ENCODE measurements at regions not wholly inside any gene's neighbourhood (a gene's known extent, or its start where the extent isn't known, plus 50 kb on each side); places are given as distances from the start of the nearest gene placed in this dataset.

DNA sequence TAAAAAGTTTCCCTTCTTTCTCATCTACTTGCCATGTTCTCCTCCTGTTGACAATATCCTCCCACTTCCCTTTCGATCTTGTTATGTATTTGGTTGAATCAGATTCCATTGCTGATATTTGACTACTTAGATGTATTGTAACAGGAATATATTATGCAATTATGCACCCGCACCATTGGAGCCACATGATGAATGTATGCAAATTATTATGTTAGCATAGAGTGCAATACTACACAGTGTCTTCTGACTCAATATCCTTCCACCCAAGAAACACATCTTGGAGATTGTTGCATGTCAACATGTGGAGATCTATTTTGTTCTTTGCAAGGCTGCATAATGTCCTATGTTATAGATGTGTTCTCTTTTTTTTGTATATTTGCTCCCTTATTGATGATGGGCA, 219.2 kb upstream of the RBFOX1 start:
- Histone ChIP-seq H3K27me3 (ENCODE audit: control insufficient read depth in 1 of 2, insufficient read depth in 2 of 2, low read length in 2 of 2) (no peaks in the 10 kb centered on the region), H3K4me3 (ENCODE audit: low read depth in 1 of 2, low read length in 2 of 2) (no peak overlapping the region), H3K36me3 (ENCODE audit: control insufficient read depth in 1 of 2, insufficient read depth in 2 of 2, low read length in 2 of 2) (no peaks in the 10 kb centered on the region), H3K9me3 (ENCODE audit: control insufficient read depth in 1 of 2, low read length in 2 of 2) (no peaks in the 10 kb centered on the region), H3K9ac (ENCODE audit: low read depth in 1 of 2, low read length in 2 of 2) (no peak overlapping the region), H3K27ac (ENCODE audit: low read depth, low read length) (no peak overlapping the region), H3K4me1 (ENCODE audit: control insufficient read depth in 1 of 2, insufficient read depth in 2 of 2, low read length in 2 of 2) (no peaks in the 10 kb centered on the region)

DNA sequence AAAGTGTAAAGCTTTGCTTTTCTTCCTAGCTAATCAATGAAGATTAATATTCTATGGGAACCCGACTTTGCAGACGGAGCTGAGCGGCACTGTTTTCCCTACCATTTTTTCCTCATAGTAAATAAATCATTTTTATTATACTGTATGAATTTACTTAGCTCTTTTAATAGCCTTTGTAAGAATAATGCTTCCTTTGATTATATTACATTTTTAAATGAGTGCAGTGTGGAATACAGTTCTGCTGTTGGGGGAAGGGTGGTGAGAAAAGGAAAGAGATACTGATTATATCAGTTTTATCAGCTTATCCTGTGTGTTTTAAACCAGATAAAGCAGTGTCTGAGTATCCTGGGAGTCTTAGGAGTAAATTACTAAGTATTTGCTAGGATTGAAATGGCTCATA, 221.4 kb upstream of the RBFOX1 start:
- H3K9ac ChIP-seq (ENCODE audit: low read depth in 1 of 2, low read length in 2 of 2): no peak overlapping the region
- H3K4me3 ChIP-seq (ENCODE audit: low read depth in 1 of 2, low read length in 2 of 2): no peak overlapping the region
- H3K27me3 ChIP-seq (ENCODE audit: control insufficient read depth in 1 of 2, insufficient read depth in 2 of 2, low read length in 2 of 2): no peaks in the 10 kb centered on the region
- no peaks in the 10 kb centered on the region for H3K36me3 ChIP-seq (ENCODE audit: control insufficient read depth in 1 of 2, insufficient read depth in 2 of 2, low read length in 2 of 2)
- no peak overlapping the region for H3K27ac ChIP-seq (ENCODE audit: low read depth, low read length)
- H3K4me1 ChIP-seq (ENCODE audit: control insufficient read depth in 1 of 2, insufficient read depth in 2 of 2, low read length in 2 of 2): no peaks in the 10 kb centered on the region
- H3K9me3 ChIP-seq (ENCODE audit: control insufficient read depth in 1 of 2, low read length in 2 of 2): no peaks in the 10 kb centered on the region

DNA sequence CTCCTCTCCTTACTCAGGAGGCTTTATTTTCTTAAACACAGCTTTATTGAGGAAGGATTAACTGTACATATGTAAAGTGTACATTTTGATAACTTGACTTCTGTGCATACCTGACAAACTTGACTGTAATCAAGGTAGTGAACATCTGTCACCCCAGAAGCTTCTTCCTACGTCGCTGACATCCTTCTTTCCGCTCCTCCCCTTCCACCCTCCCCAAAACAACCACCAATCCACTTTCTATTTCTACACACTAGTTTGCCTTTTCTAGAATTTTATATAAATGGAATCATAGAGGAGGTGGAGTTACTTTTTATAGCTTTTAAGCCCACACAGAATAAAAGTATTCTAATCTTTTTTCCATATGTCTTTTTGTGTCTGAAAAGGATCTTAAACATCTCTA, 225.2 kb upstream of the RBFOX1 start:
- H3K4me1 ChIP-seq (ENCODE audit: control insufficient read depth in 1 of 2, insufficient read depth in 2 of 2, low read length in 2 of 2): no peaks in the 10 kb centered on the region
- H3K27me3 ChIP-seq (ENCODE audit: control insufficient read depth in 1 of 2, insufficient read depth in 2 of 2, low read length in 2 of 2): no peaks in the 10 kb centered on the region
- no peak overlapping the region for H3K4me3 ChIP-seq (ENCODE audit: low read depth in 1 of 2, low read length in 2 of 2)
- H3K9me3 ChIP-seq (ENCODE audit: control insufficient read depth in 1 of 2, low read length in 2 of 2): no peaks in the 10 kb centered on the region
- no peak overlapping the region for H3K27ac ChIP-seq (ENCODE audit: low read depth, low read length)
- H3K36me3 ChIP-seq (ENCODE audit: control insufficient read depth in 1 of 2, insufficient read depth in 2 of 2, low read length in 2 of 2): no peaks in the 10 kb centered on the region
- H3K9ac ChIP-seq (ENCODE audit: low read depth in 1 of 2, low read length in 2 of 2): no peak overlapping the region

DNA sequence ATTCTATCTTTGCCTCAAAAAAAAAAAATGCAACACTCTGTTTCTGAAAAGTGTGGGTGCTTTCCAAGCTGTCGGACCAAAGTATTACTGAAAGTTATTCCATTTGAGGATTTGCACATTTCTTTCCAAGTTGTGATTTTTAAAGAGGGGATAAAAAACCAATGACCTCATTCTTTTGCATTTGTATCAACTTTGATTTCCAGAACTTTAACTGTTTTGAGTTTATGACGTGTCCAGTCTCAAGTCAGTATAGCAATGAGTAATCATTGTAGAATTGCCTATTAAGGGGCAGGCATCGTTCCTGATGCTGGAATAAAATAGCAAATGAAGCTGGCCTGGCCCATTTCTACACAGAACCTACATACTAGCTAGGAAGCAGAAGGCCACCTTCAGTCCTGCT, 229.6 kb upstream of the RBFOX1 start:
- Histone ChIP-seq H3K9ac (ENCODE audit: low read depth in 1 of 2, low read length in 2 of 2) (no peak overlapping the region), H3K4me1 (ENCODE audit: control insufficient read depth in 1 of 2, insufficient read depth in 2 of 2, low read length in 2 of 2) (no peaks in the 10 kb centered on the region)

DNA sequence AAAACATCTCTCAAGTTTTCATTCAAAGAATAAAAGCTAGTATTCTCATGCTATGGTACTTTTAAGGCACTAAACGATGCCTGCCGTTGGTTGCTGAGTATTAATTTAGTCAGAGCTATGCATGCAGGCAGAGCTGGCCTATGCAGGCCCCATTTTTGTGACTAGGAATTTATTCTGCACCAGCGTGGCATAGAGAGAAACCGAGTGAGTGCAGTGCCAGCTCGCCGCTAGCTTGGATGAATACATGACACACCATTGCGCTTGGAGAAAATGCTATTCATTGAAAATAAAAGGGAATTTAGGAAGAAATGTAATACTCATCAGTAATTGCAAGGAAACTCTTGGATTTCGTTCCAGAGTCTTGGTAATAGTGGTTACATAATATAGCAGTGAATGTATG, 231.6 kb upstream of the RBFOX1 start:
- Histone ChIP-seq H3K4me3 (ENCODE audit: low read depth in 1 of 2, low read length in 2 of 2) (no peak overlapping the region), H3K27me3 (ENCODE audit: control insufficient read depth in 1 of 2, insufficient read depth in 2 of 2, low read length in 2 of 2) (no peaks in the 10 kb centered on the region), H3K9ac (ENCODE audit: low read depth in 1 of 2, low read length in 2 of 2) (no peak overlapping the region), H3K27ac (ENCODE audit: low read depth, low read length) (no peak overlapping the region), H3K9me3 (ENCODE audit: control insufficient read depth in 1 of 2, low read length in 2 of 2) (no peaks in the 10 kb centered on the region), H3K4me1 (ENCODE audit: control insufficient read depth in 1 of 2, insufficient read depth in 2 of 2, low read length in 2 of 2) (no peaks in the 10 kb centered on the region), H3K36me3 (ENCODE audit: control insufficient read depth in 1 of 2, insufficient read depth in 2 of 2, low read length in 2 of 2) (no peaks in the 10 kb centered on the region)

More for the DNA sequence above, 229.6 kb upstream of the RBFOX1 start:
- Histone ChIP-seq H3K9me3 (ENCODE audit: control insufficient read depth in 1 of 2, low read length in 2 of 2) (no peaks in the 10 kb centered on the region), H3K4me3 (ENCODE audit: low read depth in 1 of 2, low read length in 2 of 2) (no peak overlapping the region), H3K27ac (ENCODE audit: low read depth, low read length) (no peak overlapping the region), H3K27me3 (ENCODE audit: control insufficient read depth in 1 of 2, insufficient read depth in 2 of 2, low read length in 2 of 2) (no peaks in the 10 kb centered on the region), H3K36me3 (ENCODE audit: control insufficient read depth in 1 of 2, insufficient read depth in 2 of 2, low read length in 2 of 2) (no peaks in the 10 kb centered on the region)

DNA sequence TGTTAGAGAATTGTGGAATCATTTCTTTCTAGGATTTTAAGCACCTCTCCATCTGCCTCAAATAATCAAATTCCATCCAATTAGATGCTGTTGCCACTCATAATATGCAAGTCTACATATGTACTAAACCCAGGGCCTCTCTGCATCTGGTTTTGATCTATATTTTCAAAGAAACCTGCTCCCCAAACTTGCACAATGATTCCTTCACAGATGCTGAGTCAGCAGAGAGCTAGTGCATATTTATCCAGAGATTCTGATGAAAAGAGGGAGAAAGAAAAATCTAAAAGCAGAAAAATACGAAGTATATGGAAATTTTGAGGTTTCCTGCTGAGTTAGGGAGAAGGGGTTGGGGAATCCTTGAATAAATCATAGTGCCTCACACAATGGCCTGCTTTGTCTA, 235.1 kb upstream of the RBFOX1 start:
- Histone ChIP-seq H3K27me3 (ENCODE audit: control insufficient read depth in 1 of 2, insufficient read depth in 2 of 2, low read length in 2 of 2) (no peaks in the 10 kb centered on the region), H3K27ac (ENCODE audit: low read depth, low read length) (no peak overlapping the region), H3K4me1 (ENCODE audit: control insufficient read depth in 1 of 2, insufficient read depth in 2 of 2, low read length in 2 of 2) (no peaks in the 10 kb centered on the region), H3K4me3 (ENCODE audit: low read depth in 1 of 2, low read length in 2 of 2) (no peak overlapping the region), H3K9me3 (ENCODE audit: control insufficient read depth in 1 of 2, low read length in 2 of 2) (no peaks in the 10 kb centered on the region), H3K9ac (ENCODE audit: low read depth in 1 of 2, low read length in 2 of 2) (no peak overlapping the region), H3K36me3 (ENCODE audit: control insufficient read depth in 1 of 2, insufficient read depth in 2 of 2, low read length in 2 of 2) (no peaks in the 10 kb centered on the region)

DNA sequence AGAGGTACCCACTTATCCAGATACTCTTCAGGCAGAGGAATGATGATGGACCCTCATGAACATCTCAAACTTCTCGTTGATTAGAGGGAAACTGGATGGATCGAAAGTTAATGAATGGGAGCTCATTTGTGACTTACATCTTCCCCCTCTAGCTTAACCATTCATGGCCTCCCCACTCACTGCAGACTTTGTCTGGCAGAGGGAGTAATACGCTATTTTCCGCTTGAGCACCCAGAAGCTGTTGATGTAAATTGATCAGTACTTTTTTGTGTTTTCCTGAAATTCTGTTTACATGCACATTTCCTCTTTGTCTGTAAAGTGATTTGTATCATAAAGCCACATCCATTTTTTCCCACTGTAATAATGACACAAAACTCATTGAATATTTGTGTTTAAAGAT, 239.1 kb upstream of the RBFOX1 start:
- H3K4me1 ChIP-seq (ENCODE audit: control insufficient read depth in 1 of 2, insufficient read depth in 2 of 2, low read length in 2 of 2): no peaks in the 10 kb centered on the region
- H3K27ac ChIP-seq (ENCODE audit: low read depth, low read length): no peak overlapping the region
- no peaks in the 10 kb centered on the region for H3K36me3 ChIP-seq (ENCODE audit: control insufficient read depth in 1 of 2, insufficient read depth in 2 of 2, low read length in 2 of 2)
- no peaks in the 10 kb centered on the region for H3K27me3 ChIP-seq (ENCODE audit: control insufficient read depth in 1 of 2, insufficient read depth in 2 of 2, low read length in 2 of 2)
- H3K4me3 ChIP-seq (ENCODE audit: low read depth in 1 of 2, low read length in 2 of 2): no peak overlapping the region
- no peak overlapping the region for H3K9ac ChIP-seq (ENCODE audit: low read depth in 1 of 2, low read length in 2 of 2)
- no peaks in the 10 kb centered on the region for H3K9me3 ChIP-seq (ENCODE audit: control insufficient read depth in 1 of 2, low read length in 2 of 2)

DNA sequence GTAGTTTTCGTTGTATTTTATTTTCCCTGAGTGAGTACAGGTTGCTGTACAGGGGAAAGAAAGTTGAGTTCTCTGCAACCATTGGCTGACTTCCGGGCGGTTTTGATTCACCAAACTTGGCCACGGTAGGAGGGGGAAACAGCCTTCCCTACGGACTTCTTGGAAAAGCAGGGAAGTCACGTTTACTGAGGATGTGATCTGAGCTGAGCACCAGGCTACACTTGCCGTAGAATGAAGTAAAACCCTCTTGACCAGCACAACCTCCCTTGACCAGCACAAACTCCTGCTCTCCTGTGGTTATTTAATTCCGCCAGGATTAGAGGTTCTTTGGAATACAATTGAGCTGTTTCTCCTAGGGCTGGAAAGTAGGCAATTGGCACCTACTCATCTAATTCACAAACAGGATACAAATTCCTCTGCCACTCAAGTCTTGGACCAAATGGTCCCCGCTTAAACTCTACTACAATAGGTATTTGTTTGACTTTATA, 242.0 kb upstream of the RBFOX1 start:
- Histone ChIP-seq H3K4me1 (ENCODE audit: control insufficient read depth in 1 of 2, insufficient read depth in 2 of 2, low read length in 2 of 2) (no peaks in the 10 kb centered on the region), H3K4me3 (ENCODE audit: low read depth in 1 of 2, low read length in 2 of 2) (no peak overlapping the region), H3K9me3 (ENCODE audit: control insufficient read depth in 1 of 2, low read length in 2 of 2) (no peaks in the 10 kb centered on the region), H3K9ac (ENCODE audit: low read depth in 1 of 2, low read length in 2 of 2) (no peak overlapping the region), H3K27me3 (ENCODE audit: control insufficient read depth in 1 of 2, insufficient read depth in 2 of 2, low read length in 2 of 2) (peaks cover 0 to 2% of the 10 kb centered on the region in 2 donors), H3K27ac (ENCODE audit: low read depth, low read length) (no peak overlapping the region), H3K36me3 (ENCODE audit: control insufficient read depth in 1 of 2, insufficient read depth in 2 of 2, low read length in 2 of 2) (no peaks in the 10 kb centered on the region)

DNA sequence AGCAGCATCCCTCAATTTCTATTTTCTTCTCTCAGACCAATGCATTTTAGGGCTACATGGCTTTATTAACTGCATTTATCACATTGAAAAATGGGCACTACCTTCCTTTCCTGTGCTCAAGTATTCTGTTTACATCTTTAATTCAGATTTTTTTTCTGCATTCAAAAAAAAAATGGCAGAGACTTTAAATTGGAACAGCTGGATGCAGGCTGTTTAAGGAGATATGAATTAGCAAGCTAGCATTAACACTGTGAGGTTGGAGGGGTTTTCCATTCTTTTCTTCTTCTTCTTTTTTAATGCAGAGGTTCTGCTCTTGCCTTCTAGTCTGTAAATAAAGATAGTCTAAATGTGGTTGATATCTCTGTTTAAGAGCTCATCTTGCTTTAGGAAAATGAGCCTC, 242.9 kb upstream of the RBFOX1 start:
- H3K27me3 ChIP-seq (ENCODE audit: control insufficient read depth in 1 of 2, insufficient read depth in 2 of 2, low read length in 2 of 2): peaks cover 0 to 2% of the 10 kb centered on the region in 2 donors
- H3K4me1 ChIP-seq (ENCODE audit: control insufficient read depth in 1 of 2, insufficient read depth in 2 of 2, low read length in 2 of 2): no peaks in the 10 kb centered on the region
- no peak overlapping the region for H3K27ac ChIP-seq (ENCODE audit: low read depth, low read length)
- no peaks in the 10 kb centered on the region for H3K36me3 ChIP-seq (ENCODE audit: control insufficient read depth in 1 of 2, insufficient read depth in 2 of 2, low read length in 2 of 2)
- H3K4me3 ChIP-seq (ENCODE audit: low read depth in 1 of 2, low read length in 2 of 2): no peak overlapping the region
- H3K9ac ChIP-seq (ENCODE audit: low read depth in 1 of 2, low read length in 2 of 2): no peak overlapping the region
- no peaks in the 10 kb centered on the region for H3K9me3 ChIP-seq (ENCODE audit: control insufficient read depth in 1 of 2, low read length in 2 of 2)

DNA sequence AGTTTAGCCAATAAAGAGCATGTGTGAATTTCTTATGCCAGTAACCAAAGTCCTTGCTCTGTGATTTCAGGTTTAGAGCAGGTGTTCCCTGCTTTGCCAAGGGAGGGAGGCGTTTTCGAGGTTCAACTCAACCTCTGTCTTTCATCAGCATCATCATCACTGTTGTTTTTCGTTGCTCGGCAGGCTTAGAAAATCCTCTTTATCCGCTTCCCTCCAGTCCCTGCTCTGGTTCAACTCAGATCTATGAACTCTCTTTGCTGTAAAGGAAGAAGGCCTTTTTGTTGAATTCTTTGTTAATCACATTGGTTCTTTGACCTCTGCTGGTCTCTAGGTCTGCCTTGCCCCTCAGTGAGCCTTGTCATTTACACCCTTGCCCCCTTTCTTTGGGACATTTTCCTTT, 243.9 kb upstream of the RBFOX1 start:
- no peak overlapping the region for H3K9ac ChIP-seq (ENCODE audit: low read depth in 1 of 2, low read length in 2 of 2)

More for the DNA sequence above, 243.9 kb upstream of the RBFOX1 start:
- no peaks in the 10 kb centered on the region for H3K36me3 ChIP-seq (ENCODE audit: control insufficient read depth in 1 of 2, insufficient read depth in 2 of 2, low read length in 2 of 2)
- H3K4me3 ChIP-seq (ENCODE audit: low read depth in 1 of 2, low read length in 2 of 2): no peak overlapping the region
- no peaks in the 10 kb centered on the region for H3K9me3 ChIP-seq (ENCODE audit: control insufficient read depth in 1 of 2, low read length in 2 of 2)
- H3K27me3 ChIP-seq (ENCODE audit: control insufficient read depth in 1 of 2, insufficient read depth in 2 of 2, low read length in 2 of 2): peaks cover 0 to 2% of the 10 kb centered on the region in 2 donors
- H3K27ac ChIP-seq (ENCODE audit: low read depth, low read length): no peak overlapping the region
- no peaks in the 10 kb centered on the region for H3K4me1 ChIP-seq (ENCODE audit: control insufficient read depth in 1 of 2, insufficient read depth in 2 of 2, low read length in 2 of 2)
